Epithelial cell of proximal tubule (primary cell): ENCODE measurements at regions not wholly inside any gene's neighbourhood (a gene's known extent, or its start where the extent isn't known, plus 50 kb on each side); places are given as distances from the start of the nearest gene placed in this dataset.

Source experiments
- DNase-seq: peaks from one replicate; pipeline ENCODE4 v3.0.0-alpha.2; 2011; ENCODE audit warnings: low read depth
- H3K4me3 ChIP-seq: 2 replicates; pipeline ENCODE4 v1.5.1; 2011; ENCODE audit warnings: low read depth, mild to moderate bottlenecking, low read length
- CTCF ChIP-seq: conservative IDR thresholded peaks from 2 replicates; pipeline ENCODE4 v1.5.1; 2012; ENCODE audit warnings: low read depth, mild to moderate bottlenecking, low read length

GRCh38 chr5:74074111-74074510, 448.1 kb downstream of the ARHGEF28 start:
- no peak for DNase-seq
- no peak overlapping the region for H3K4me3 ChIP-seq
- TF ChIP-seq CTCF: no peak

GRCh38 chr5:74073257-74073656, 447.3 kb downstream of the ARHGEF28 start:
- no peak for DNase-seq
- no peak overlapping the region for H3K4me3 ChIP-seq
- TF ChIP-seq CTCF: no peak

GRCh38 chr5:74072646-74073045, 446.6 kb downstream of the ARHGEF28 start:
- no peak for TF ChIP-seq CTCF
- no peak for DNase-seq
- no peak overlapping the region for H3K4me3 ChIP-seq

- no peak for DNase-seq
- H3K4me3 ChIP-seq: no peak overlapping the region
- TF ChIP-seq CTCF: no peak
Measured at GRCh38 chr5:74070766-74071165, 444.8 kb downstream of the ARHGEF28 start.

GRCh38 chr5:74069741-74070140, 443.7 kb downstream of the ARHGEF28 start:
- no peak for TF ChIP-seq CTCF
- DNase-seq: no peak
- H3K4me3 ChIP-seq: no peak overlapping the region

- no peak overlapping the region for H3K4me3 ChIP-seq
- TF ChIP-seq CTCF: no peak
- DNase-seq: no peak
Measured at GRCh38 chr5:74067748-74068541, 441.9 kb downstream of the ARHGEF28 start.

GRCh38 chr5:74064911-74065310, 438.9 kb downstream of the ARHGEF28 start:
- no peak overlapping the region for H3K4me3 ChIP-seq
- TF ChIP-seq CTCF: no peak
- no peak for DNase-seq
